ENCODE measurements at regions not wholly inside any gene's neighbourhood (a gene's known extent, or its start where the extent isn't known, plus 50 kb on each side); places are given as distances from the start of the nearest gene placed in this dataset.

GRCh38 chrX:124592744-124593143 lies 246.4 kb downstream of the SH2D1A start:
- CTCF ChIA-PET: no interaction called here
- H3K27ac Mint-ChIP-seq: peak overlapping the region; percentile 33

GRCh38 chrX:124594017-124594651 lies 247.8 kb downstream of the SH2D1A start:
- H3K36me3 Mint-ChIP-seq (ENCODE audit: low read depth): peaks cover 14% of the 10 kb centered on the region
- no peak for TF ChIP-seq CTCF (IDR thresholded peaks at IDR 0.05)
- ChIA-PET POLR2A (no interaction called here), CTCF (no interaction called here)
- no peak overlapping the region for H3K4me3 ChIP-seq (ENCODE audit: low read length)
- H3K9me3 ChIP-seq (ENCODE audit: control insufficient read depth in 1 of 2, insufficient read depth in 1 of 2, low read length in 2 of 2): no peaks in the 10 kb centered on the region
- H3K4me1 Mint-ChIP-seq (ENCODE audit: low read depth): peaks cover 7% of the 10 kb centered on the region
- H3K4me1 ChIP-seq (ENCODE audit: insufficient read depth, low read length): peaks cover 7% of the 10 kb centered on the region
- intact Hi-C loops (cut with DNase I, micrococcal nuclease): loop anchor here in 1 of 2 experiments (10.0 kb wide), 1 partner anchor 181 kb away; no protein-coding TSS in a partner anchor
- no peak overlapping the region for H3K27ac ChIP-seq (ENCODE audit: low read depth in 1 of 2, low read length in 2 of 2)
- no peaks in the 10 kb centered on the region for H3K36me3 ChIP-seq (ENCODE audit: insufficient read depth, low read length)
- H3K27me3 Mint-ChIP-seq: no peaks in the 10 kb centered on the region
- DNase-seq: no peak
- no peak overlapping the region for H3K4me3 Mint-ChIP-seq
- no peak for ATAC-seq (ENCODE audit: poor library complexity)
- no peak overlapping the region for H3K27ac Mint-ChIP-seq
- peaks cover 5% of the 10 kb centered on the region for H3K9me3 Mint-ChIP-seq
- no peaks in the 10 kb centered on the region for H3K27me3 ChIP-seq (ENCODE audit: control insufficient read depth in 1 of 2, insufficient read depth in 2 of 2, low read length in 2 of 2)

More at GRCh38 chrX:124592744-124593143, 246.4 kb downstream of the SH2D1A start:
- POLR2A ChIA-PET: no interaction called here
- intact Hi-C loops (cut with DNase I, micrococcal nuclease): loop anchor here in 1 of 2 experiments (10.0 kb wide), 1 partner anchor 182 kb away; no protein-coding TSS in a partner anchor
- Histone ChIP-seq H3K9me3 (ENCODE audit: control insufficient read depth in 1 of 2, insufficient read depth in 1 of 2, low read length in 2 of 2) (no peaks in the 10 kb centered on the region), H3K27ac (ENCODE audit: low read depth in 1 of 2, low read length in 2 of 2) (no peak overlapping the region), H3K4me1 (ENCODE audit: insufficient read depth, low read length) (peaks cover 7% of the 10 kb centered on the region), H3K36me3 (ENCODE audit: insufficient read depth, low read length) (no peaks in the 10 kb centered on the region), H3K4me3 (ENCODE audit: low read length) (no peak overlapping the region), H3K27me3 (ENCODE audit: control insufficient read depth in 1 of 2, insufficient read depth in 2 of 2, low read length in 2 of 2) (no peaks in the 10 kb centered on the region)
- no peak for TF ChIP-seq CTCF (IDR thresholded peaks at IDR 0.05)
- H3K9me3 Mint-ChIP-seq: peaks cover 8% of the 10 kb centered on the region
- no peak for ATAC-seq (ENCODE audit: poor library complexity)
- H3K4me3 Mint-ChIP-seq: no peak overlapping the region
- DNase-seq: peak in 2 of 14 experiments; percentile 2 to 4
- H3K27me3 Mint-ChIP-seq: no peaks in the 10 kb centered on the region
- H3K4me1 Mint-ChIP-seq (ENCODE audit: low read depth): peaks cover 7% of the 10 kb centered on the region
- H3K36me3 Mint-ChIP-seq (ENCODE audit: low read depth): peaks cover 15% of the 10 kb centered on the region

GRCh38 chrX:124605511-124605910 lies 259.1 kb downstream of the SH2D1A start:
- intact Hi-C loops (cut with DNase I, micrococcal nuclease): no loop called here
- Mint-ChIP-seq H3K36me3 (ENCODE audit: low read depth) (peaks cover 11% of the 10 kb centered on the region), H3K27ac (no peak overlapping the region), H3K4me3 (no peak overlapping the region), H3K9me3 (no peaks in the 10 kb centered on the region), H3K27me3 (no peaks in the 10 kb centered on the region), H3K4me1 (ENCODE audit: low read depth) (peaks cover 8% of the 10 kb centered on the region)
- Histone ChIP-seq H3K4me1 (ENCODE audit: insufficient read depth, low read length) (no peaks in the 10 kb centered on the region), H3K27ac (ENCODE audit: low read depth in 1 of 2, low read length in 2 of 2) (no peak overlapping the region), H3K4me3 (ENCODE audit: low read length) (no peak overlapping the region), H3K27me3 (ENCODE audit: control insufficient read depth in 1 of 2, insufficient read depth in 2 of 2, low read length in 2 of 2) (no peaks in the 10 kb centered on the region), H3K36me3 (ENCODE audit: insufficient read depth, low read length) (no peaks in the 10 kb centered on the region), H3K9me3 (ENCODE audit: control insufficient read depth in 1 of 2, insufficient read depth in 1 of 2, low read length in 2 of 2) (no peaks in the 10 kb centered on the region)
- no peak for TF ChIP-seq CTCF (IDR thresholded peaks at IDR 0.05)
- POLR2A ChIA-PET: no interaction called here
- DNase-seq (no peak), ATAC-seq (ENCODE audit: poor library complexity) (no peak)
- CTCF ChIA-PET: no interaction called here
